ENCODE measurements at regions not wholly inside any gene's neighbourhood (a gene's known extent, or its start where the extent isn't known, plus 50 kb on each side); places are given as distances from the start of the nearest gene placed in this dataset.

DNA sequence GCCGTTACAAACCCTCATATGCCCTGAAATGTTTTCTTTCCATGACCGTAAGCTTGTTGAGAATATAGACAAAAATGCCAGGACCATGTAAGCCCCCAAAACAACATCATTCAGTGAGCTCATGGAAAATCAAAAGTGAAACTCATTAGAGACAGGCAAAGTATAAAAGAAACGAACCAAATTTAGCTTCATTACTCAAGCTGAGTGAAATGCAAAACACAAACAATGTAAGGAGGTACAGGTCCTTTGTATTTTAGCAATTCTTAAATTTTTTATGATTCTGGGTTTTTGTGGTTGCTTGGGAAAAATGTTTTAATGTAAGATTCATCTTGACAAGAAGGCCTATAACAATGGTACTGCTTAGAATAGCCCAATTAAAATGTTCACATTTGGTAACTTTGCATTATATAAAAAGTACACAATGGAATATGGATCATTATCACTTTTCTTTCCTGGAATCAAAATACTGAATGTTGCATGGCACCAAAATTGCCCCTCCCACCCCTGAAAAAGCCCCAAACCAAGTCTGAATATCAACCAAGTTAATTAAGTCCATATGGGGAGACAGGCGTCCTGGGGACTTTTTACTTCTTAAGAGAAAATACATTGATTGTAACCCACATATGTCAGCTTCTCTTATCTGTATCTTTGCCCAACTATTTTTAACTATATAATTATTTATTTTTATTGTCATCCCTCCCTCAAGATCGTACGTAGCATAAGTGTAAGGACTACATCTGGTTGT is 247.7 kb upstream of the CDIN1 start:
- Histone ChIP-seq H3K36me3 (ENCODE audit: insufficient read depth, low read length) (no peaks in the 10 kb centered on the region), H3K27ac (ENCODE audit: low read depth, low read length) (no peak overlapping the region), H3K79me2 (ENCODE audit: control insufficient read depth, insufficient read depth, low read length, unreplicated experiment) (no peaks in the 10 kb centered on the region), H2AFZ (ENCODE audit: low read length, unreplicated experiment) (peak overlapping the region; percentile 73), H3K4me3 (ENCODE audit: low read depth, low read length) (peak overlapping the region; percentile 65), H3K27me3 (ENCODE audit: insufficient read depth, low read length) (no peaks in the 10 kb centered on the region), H3K4me1 (ENCODE audit: control insufficient read depth, insufficient read depth, low read length, unreplicated experiment) (peaks cover 10% of the 10 kb centered on the region)

DNA sequence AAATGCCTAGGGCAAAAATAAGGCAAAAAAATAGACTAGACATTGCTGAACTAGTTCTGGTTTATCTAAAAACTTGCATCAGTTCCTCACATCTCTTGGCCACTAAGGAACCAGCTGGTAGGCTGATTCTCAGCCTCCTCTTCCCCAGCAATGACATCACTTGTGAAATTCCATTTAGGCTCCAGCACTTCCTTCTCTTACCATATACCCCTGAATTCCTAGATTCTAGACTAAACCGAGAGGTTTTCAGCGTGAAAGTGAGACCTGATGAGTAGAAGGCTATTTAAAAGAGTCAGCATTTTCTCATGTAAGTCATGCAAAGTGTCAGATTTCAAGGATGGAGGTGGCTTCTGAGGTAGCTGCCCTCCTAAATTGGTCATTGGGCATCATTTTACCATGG is 247.1 kb upstream of the CDIN1 start:
- Histone ChIP-seq H3K79me2 (ENCODE audit: control insufficient read depth, insufficient read depth, low read length, unreplicated experiment) (no peaks in the 10 kb centered on the region), H3K27ac (ENCODE audit: low read depth, low read length) (no peak overlapping the region), H2AFZ (ENCODE audit: low read length, unreplicated experiment) (peak overlapping the region; percentile 16), H3K4me1 (ENCODE audit: control insufficient read depth, insufficient read depth, low read length, unreplicated experiment) (peaks cover 10% of the 10 kb centered on the region), H3K36me3 (ENCODE audit: insufficient read depth, low read length) (no peaks in the 10 kb centered on the region), H3K27me3 (ENCODE audit: insufficient read depth, low read length) (no peaks in the 10 kb centered on the region), H3K4me3 (ENCODE audit: low read depth, low read length) (no peak overlapping the region)

GRCh38 chr15:36332896-36333295 is 246.5 kb upstream of the CDIN1 start:
- H2AFZ ChIP-seq (ENCODE audit: low read length, unreplicated experiment): no peak overlapping the region
- no peaks in the 10 kb centered on the region for H3K36me3 ChIP-seq (ENCODE audit: insufficient read depth, low read length)
- H3K4me3 ChIP-seq (ENCODE audit: low read depth, low read length): no peak overlapping the region
- H3K27ac ChIP-seq (ENCODE audit: low read depth, low read length): no peak overlapping the region
- no peaks in the 10 kb centered on the region for H3K79me2 ChIP-seq (ENCODE audit: control insufficient read depth, insufficient read depth, low read length, unreplicated experiment)
- H3K4me1 ChIP-seq (ENCODE audit: control insufficient read depth, insufficient read depth, low read length, unreplicated experiment): peaks cover 10% of the 10 kb centered on the region
- no peaks in the 10 kb centered on the region for H3K27me3 ChIP-seq (ENCODE audit: insufficient read depth, low read length)

- Histone ChIP-seq H3K36me3 (ENCODE audit: insufficient read depth, low read length) (no peaks in the 10 kb centered on the region), H3K4me1 (ENCODE audit: control insufficient read depth, insufficient read depth, low read length, unreplicated experiment) (peaks cover 10% of the 10 kb centered on the region), H3K27me3 (ENCODE audit: insufficient read depth, low read length) (no peaks in the 10 kb centered on the region), H3K79me2 (ENCODE audit: control insufficient read depth, insufficient read depth, low read length, unreplicated experiment) (no peaks in the 10 kb centered on the region), H3K27ac (ENCODE audit: low read depth, low read length) (peak overlapping the region; percentile 35), H3K4me3 (ENCODE audit: low read depth, low read length) (no peak overlapping the region), H2AFZ (ENCODE audit: low read length, unreplicated experiment) (peak overlapping the region; percentile 94)
Observed at GRCh38 chr15:36334059-36334458, 245.4 kb upstream of the CDIN1 start.

GRCh38 chr15:36335224-36335623 is 244.2 kb upstream of the CDIN1 start:
- peaks cover 10% of the 10 kb centered on the region for H3K4me1 ChIP-seq (ENCODE audit: control insufficient read depth, insufficient read depth, low read length, unreplicated experiment)
- no peak overlapping the region for H3K4me3 ChIP-seq (ENCODE audit: low read depth, low read length)
- H3K27me3 ChIP-seq (ENCODE audit: insufficient read depth, low read length): no peaks in the 10 kb centered on the region
- peak overlapping the region; percentile 2 for H2AFZ ChIP-seq (ENCODE audit: low read length, unreplicated experiment)
- H3K27ac ChIP-seq (ENCODE audit: low read depth, low read length): no peak overlapping the region
- H3K79me2 ChIP-seq (ENCODE audit: control insufficient read depth, insufficient read depth, low read length, unreplicated experiment): no peaks in the 10 kb centered on the region
- H3K36me3 ChIP-seq (ENCODE audit: insufficient read depth, low read length): no peaks in the 10 kb centered on the region

GRCh38 chr15:36335659-36336058 is 243.8 kb upstream of the CDIN1 start:
- no peaks in the 10 kb centered on the region for H3K36me3 ChIP-seq (ENCODE audit: insufficient read depth, low read length)
- H3K27me3 ChIP-seq (ENCODE audit: insufficient read depth, low read length): no peaks in the 10 kb centered on the region
- no peak overlapping the region for H3K27ac ChIP-seq (ENCODE audit: low read depth, low read length)
- no peak overlapping the region for H3K4me3 ChIP-seq (ENCODE audit: low read depth, low read length)
- no peak overlapping the region for H2AFZ ChIP-seq (ENCODE audit: low read length, unreplicated experiment)
- H3K79me2 ChIP-seq (ENCODE audit: control insufficient read depth, insufficient read depth, low read length, unreplicated experiment): no peaks in the 10 kb centered on the region
- H3K4me1 ChIP-seq (ENCODE audit: control insufficient read depth, insufficient read depth, low read length, unreplicated experiment): peaks cover 10% of the 10 kb centered on the region

GRCh38 chr15:36344887-36345286 is 234.5 kb upstream of the CDIN1 start:
- H2AFZ ChIP-seq (ENCODE audit: low read length, unreplicated experiment): no peak overlapping the region
- no peak overlapping the region for H3K27ac ChIP-seq (ENCODE audit: low read depth, low read length)
- H3K4me3 ChIP-seq (ENCODE audit: low read depth, low read length): no peak overlapping the region
- no peaks in the 10 kb centered on the region for H3K36me3 ChIP-seq (ENCODE audit: insufficient read depth, low read length)
- no peaks in the 10 kb centered on the region for H3K27me3 ChIP-seq (ENCODE audit: insufficient read depth, low read length)
- H3K79me2 ChIP-seq (ENCODE audit: control insufficient read depth, insufficient read depth, low read length, unreplicated experiment): no peaks in the 10 kb centered on the region
- H3K4me1 ChIP-seq (ENCODE audit: control insufficient read depth, insufficient read depth, low read length, unreplicated experiment): no peaks in the 10 kb centered on the region

GRCh38 chr15:36347272-36347858 is 232.1 kb upstream of the CDIN1 start:
- Histone ChIP-seq H3K27ac (ENCODE audit: low read depth, low read length) (no peak overlapping the region), H3K36me3 (ENCODE audit: insufficient read depth, low read length) (no peaks in the 10 kb centered on the region), H3K79me2 (ENCODE audit: control insufficient read depth, insufficient read depth, low read length, unreplicated experiment) (no peaks in the 10 kb centered on the region), H2AFZ (ENCODE audit: low read length, unreplicated experiment) (no peak overlapping the region), H3K27me3 (ENCODE audit: insufficient read depth, low read length) (no peaks in the 10 kb centered on the region), H3K4me1 (ENCODE audit: control insufficient read depth, insufficient read depth, low read length, unreplicated experiment) (no peaks in the 10 kb centered on the region), H3K4me3 (ENCODE audit: low read depth, low read length) (no peak overlapping the region)

DNA sequence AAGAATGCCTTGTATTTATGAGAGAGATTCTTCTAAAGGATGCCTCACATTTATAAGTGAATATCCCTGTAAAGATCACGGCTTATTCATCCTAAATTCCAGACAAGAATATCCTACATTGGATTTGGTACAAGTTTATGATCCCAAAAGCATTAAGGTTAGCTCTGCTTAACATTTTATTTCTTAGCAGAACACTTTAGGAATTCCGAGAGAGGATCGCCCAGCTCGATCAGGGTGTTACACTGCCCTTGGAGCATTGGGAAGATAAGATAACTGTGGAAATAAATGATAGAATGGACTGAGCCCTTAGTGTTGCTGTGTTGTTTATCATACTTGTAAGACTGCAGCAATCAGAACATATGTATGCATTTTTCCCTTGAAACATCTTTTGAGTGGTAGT is 223.0 kb upstream of the CDIN1 start:
- Histone ChIP-seq H2AFZ (ENCODE audit: low read length, unreplicated experiment) (peak overlapping the region; percentile 89), H3K27me3 (ENCODE audit: insufficient read depth, low read length) (no peaks in the 10 kb centered on the region), H3K36me3 (ENCODE audit: insufficient read depth, low read length) (no peaks in the 10 kb centered on the region), H3K27ac (ENCODE audit: low read depth, low read length) (peak overlapping the region; percentile 67; the same call in 1 of the 2 replicates), H3K4me3 (ENCODE audit: low read depth, low read length) (no peak overlapping the region), H3K4me1 (ENCODE audit: control insufficient read depth, insufficient read depth, low read length, unreplicated experiment) (peaks cover 28% of the 10 kb centered on the region), H3K79me2 (ENCODE audit: control insufficient read depth, insufficient read depth, low read length, unreplicated experiment) (no peaks in the 10 kb centered on the region)

GRCh38 chr15:36356978-36357601 is 222.3 kb upstream of the CDIN1 start:
- peak overlapping the region; percentile 89 for H2AFZ ChIP-seq (ENCODE audit: low read length, unreplicated experiment)
- no peaks in the 10 kb centered on the region for H3K79me2 ChIP-seq (ENCODE audit: control insufficient read depth, insufficient read depth, low read length, unreplicated experiment)
- H3K4me1 ChIP-seq (ENCODE audit: control insufficient read depth, insufficient read depth, low read length, unreplicated experiment): peaks cover 34% of the 10 kb centered on the region
- no peaks in the 10 kb centered on the region for H3K27me3 ChIP-seq (ENCODE audit: insufficient read depth, low read length)
- 0 out of 2 replicates have a peak overlapping the region, but pooled peaks have one; percentile 18 for H3K4me3 ChIP-seq (ENCODE audit: low read depth, low read length)
- peak overlapping the region; percentile 67 for H3K27ac ChIP-seq (ENCODE audit: low read depth, low read length)
- H3K36me3 ChIP-seq (ENCODE audit: insufficient read depth, low read length): no peaks in the 10 kb centered on the region

DNA sequence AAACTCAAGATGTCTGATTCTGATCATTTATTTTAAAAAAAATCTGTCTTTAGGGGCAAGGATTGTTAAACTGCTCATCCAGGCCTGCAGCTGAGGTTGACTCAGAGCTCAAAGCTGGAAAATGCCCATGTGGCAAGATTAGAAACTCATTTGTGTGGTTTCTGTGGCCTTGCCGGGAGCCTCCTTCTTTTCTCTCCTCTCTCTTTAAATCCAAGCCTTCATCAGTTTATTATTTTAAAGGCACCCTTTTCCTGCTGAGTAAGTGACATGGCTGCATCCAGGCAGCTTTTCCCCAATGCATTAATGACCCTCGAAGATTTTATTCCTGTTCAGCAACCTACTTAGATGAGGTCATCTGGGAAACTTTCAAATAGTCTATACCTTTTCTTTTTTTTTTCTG is 221.3 kb upstream of the CDIN1 start:
- no peaks in the 10 kb centered on the region for H3K36me3 ChIP-seq (ENCODE audit: insufficient read depth, low read length)
- no peak overlapping the region for H3K4me3 ChIP-seq (ENCODE audit: low read depth, low read length)
- H3K27me3 ChIP-seq (ENCODE audit: insufficient read depth, low read length): no peaks in the 10 kb centered on the region
- no peaks in the 10 kb centered on the region for H3K79me2 ChIP-seq (ENCODE audit: control insufficient read depth, insufficient read depth, low read length, unreplicated experiment)
- H3K27ac ChIP-seq (ENCODE audit: low read depth, low read length): peak overlapping the region; percentile 67
- H2AFZ ChIP-seq (ENCODE audit: low read length, unreplicated experiment): peak overlapping the region; percentile 89
- peaks cover 34% of the 10 kb centered on the region for H3K4me1 ChIP-seq (ENCODE audit: control insufficient read depth, insufficient read depth, low read length, unreplicated experiment)
